Endothelial cell of umbilical vein (primary cell): ENCODE measurements at regions not wholly inside any gene's neighbourhood (a gene's known extent, or its start where the extent isn't known, plus 50 kb on each side); places are given as distances from the start of the nearest gene placed in this dataset.

ENCODE experiments used
- CTCF ChIP-seq, 2 donors: IDR thresholded peaks; 1 replicate in 1 of 2; 2 replicates in 1 of 2; pipeline ENCODE4 v1.5.1; 2011; ENCODE audit warnings: low read length in 2 of 2, mild to moderate bottlenecking in 2 of 2, moderate library complexity in 2 of 2, control low read depth in 1 of 2, inconsistent platforms in 1 of 2, low read depth in 1 of 2; ENCODE audit not compliant: insufficient read depth in 1 of 2; ENCODE audit errors: extremely low read depth in 1 of 2
- EZH2 ChIP-seq: IDR thresholded peaks from 2 replicates; pipeline ENCODE4 v1.6.1; 2012; ENCODE audit warnings: borderline replicate concordance, low read depth, mild to moderate bottlenecking, moderate library complexity, low read length, inconsistent platforms; ENCODE audit not compliant: severe bottlenecking
- JUN ChIP-seq: IDR thresholded peaks from 2 replicates; pipeline ENCODE4 v1.6.1; 2011; ENCODE audit warnings: borderline replicate concordance, low read depth; ENCODE audit not compliant: insufficient read length, insufficient read depth
- MYC ChIP-seq: IDR thresholded peaks from one replicate; pipeline ENCODE4 v1.6.1; 2011; ENCODE audit warnings: mild to moderate bottlenecking, low read depth, low read length
- POLR2A ChIP-seq: IDR thresholded peaks from 2 replicates; pipeline ENCODE4 v1.6.1; 2012; ENCODE audit warnings: low read depth, mild to moderate bottlenecking, control low read depth, low read length
- POLR2AphosphoS5 ChIP-seq: IDR thresholded peaks from 2 replicates; pipeline ENCODE4 v1.6.1; 2012; ENCODE audit warnings: low read depth, mild to moderate bottlenecking, control low read depth, low read length, moderate library complexity; ENCODE audit not compliant: insufficient read depth
- TF ChIP-seq, protein P1 (sequence below): IDR thresholded peaks from 2 replicates; pipeline ENCODE4 v1.6.1; 2011; ENCODE audit not compliant: insufficient read depth, insufficient read length

DNA sequence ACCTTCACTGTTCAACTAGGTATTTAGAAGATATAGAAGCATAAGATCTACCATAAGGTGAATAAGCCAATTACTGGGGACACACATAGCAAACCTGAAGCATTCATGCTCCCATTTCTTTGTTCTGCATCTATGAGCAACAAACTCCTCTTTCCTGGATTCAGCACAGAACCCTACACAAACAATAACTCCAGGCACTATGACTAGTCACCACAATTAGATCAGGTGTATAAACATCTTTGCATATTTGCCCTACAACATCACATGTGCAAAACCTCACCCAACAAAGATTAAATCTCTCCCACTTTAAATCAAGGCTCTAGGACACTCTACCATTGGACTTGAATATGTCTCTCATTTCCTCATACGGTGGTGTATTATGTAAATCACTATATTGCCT, 652.3 kb downstream of the EPHA7 start:
- TF ChIP-seq POLR2AphosphoS5 (no peak), POLR2A (no peak), EZH2 (no peak), CTCF (IDR thresholded peaks at IDR 0.05; ENCODE audit: extremely low read depth in 1 of 2, insufficient read depth in 1 of 2, low read depth in 1 of 2, low read length in 2 of 2) (no peak), MYC (no peak), JUN (no peak)
- TF ChIP-seq, protein P1, sequence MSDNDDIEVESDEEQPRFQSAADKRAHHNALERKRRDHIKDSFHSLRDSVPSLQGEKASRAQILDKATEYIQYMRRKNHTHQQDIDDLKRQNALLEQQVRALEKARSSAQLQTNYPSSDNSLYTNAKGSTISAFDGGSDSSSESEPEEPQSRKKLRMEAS: no peak
